K562 (cell line): ENCODE measurements at regions not wholly inside any gene's neighbourhood (a gene's known extent, or its start where the extent isn't known, plus 50 kb on each side); places are given as distances from the start of the nearest gene placed in this dataset.

ENCODE experiments used
- ATAC-seq: fragments of 200-7000 bp; cut with Tn5 transposase; 3 replicates; pipeline ENCODE4 v1.9.1; 2020; ENCODE audit warnings: moderate library complexity
- BruUV-seq: library from RNA; stranded (reverse); fragments of 400-500 nt; replicated peaks from 2 replicates; lab custom pipeline; 2021; lab: Mats Ljungman, UMichigan
- CTCF ChIA-PET: fragments of 300-600 bp; formaldehyde crosslinking; extraction: SDS; loops from one replicate; lab custom pipeline; 2021; ENCODE audit warnings: low intra/inter-chr PET ratio; lab: Yijun Ruan, JAX
- POLR2A ChIA-PET: fragments of 300-600, 350-650 bp; sonication (Branson Sonifier 250); formaldehyde crosslinking; extraction: SDS; loops from one replicate; lab custom pipeline; 2021; ENCODE audit warnings: antibody characterized with exemption, inconsistent platforms; lab: Yijun Ruan, JAX
- DNase-seq, 4 experiments: peaks; one replicate each; pipeline versions ENCODE4 v3.0.0 to v3.0.0-alpha.2; 2011 to 2018; ENCODE audit warnings: low spot score in 3 of 4, mixed read lengths in 3 of 4; ENCODE audit errors: extremely low read depth in 1 of 4
- FAIRE-seq: peaks from 2 replicates; lab custom pipeline; 2011; peaks lifted over from hg19 to GRCh38; lab: Jason Lieb, UNC
- H2AFZ ChIP-seq: 2 replicates; pipeline ENCODE4 v1.6.0; 2011; ENCODE audit warnings: low read depth, low read length, control low read depth, inconsistent platforms
- H3K27ac ChIP-seq: fragments of 200-600 bp; 3 replicates; pipeline ENCODE4 v1.8.0; 2011; ENCODE audit warnings: low read depth, mild to moderate bottlenecking, control low read depth, inconsistent platforms, low read length, moderate library complexity, mixed read lengths; ENCODE audit errors: extremely low read depth
- H3K27me3 ChIP-seq, 2 experiments: fragments of 300-600 bp in 1 of 2; 2 replicates in 1 of 2; 3 replicates in 1 of 2; pipeline versions ENCODE4 v1.6.0 to v1.8.0; 2011; ENCODE audit warnings: inconsistent platforms in 2 of 2, low read length in 2 of 2, mild to moderate bottlenecking in 1 of 2, mixed read lengths in 1 of 2, moderate library complexity in 1 of 2; ENCODE audit not compliant: control insufficient read depth in 2 of 2, insufficient read depth in 2 of 2
- H3K36me3 ChIP-seq: fragments of 300-600 bp; 3 replicates; pipeline ENCODE4 v1.8.0; 2011; ENCODE audit warnings: mild to moderate bottlenecking, low read length, inconsistent platforms; ENCODE audit not compliant: control insufficient read depth, insufficient read depth
- H3K4me1 ChIP-seq, 2 experiments: fragments of 200-600 bp in 1 of 2; replicated peaks in 1 of 2; 2 replicates in 1 of 2; 3 replicates in 1 of 2; pipeline versions ENCODE4 v1.5.1 to v1.8.0; 2011; ENCODE audit warnings: inconsistent platforms in 2 of 2, low read length in 2 of 2, mild to moderate bottlenecking in 1 of 2, mixed read lengths in 1 of 2, moderate library complexity in 1 of 2; ENCODE audit not compliant: control insufficient read depth in 2 of 2, insufficient read depth in 2 of 2
- H3K4me2 ChIP-seq: 2 replicates; pipeline ENCODE4 v1.6.1; 2011; ENCODE audit warnings: low read length, control low read depth, inconsistent platforms, mixed read lengths; ENCODE audit not compliant: insufficient read depth
- H3K4me3 ChIP-seq: fragments of 200-600 bp; sonication (generic), shearing (Covaris generic); 2 replicates; pipeline ENCODE4 v1.5.1; 2016; ENCODE audit warnings: control low read depth, inconsistent platforms
- H3K79me2 ChIP-seq: fragments of 200-600 bp; 3 replicates; pipeline ENCODE4 v1.8.0; 2011; ENCODE audit warnings: low read length, inconsistent platforms; ENCODE audit not compliant: control insufficient read depth, insufficient read depth
- H3K9ac ChIP-seq, 2 experiments: 2 replicates each; pipeline versions ENCODE4 v1.6.0 to v1.6.1; 2011; ENCODE audit warnings: low read depth in 2 of 2, low read length in 2 of 2, control low read depth in 1 of 2, inconsistent platforms in 1 of 2, mild to moderate bottlenecking in 1 of 2, mixed read lengths in 1 of 2; ENCODE audit not compliant: insufficient read depth in 1 of 2
- H3K9me1 ChIP-seq: one replicate; pipeline ENCODE4 v1.6.0; 2011; ENCODE audit warnings: inconsistent platforms, mild to moderate bottlenecking, low read length, moderate library complexity; ENCODE audit not compliant: control insufficient read depth, insufficient read depth
- H3K9me3 ChIP-seq: replicated peaks from 2 replicates; pipeline ENCODE4 v1.5.1; 2011; ENCODE audit warnings: low read depth, low read length, inconsistent platforms; ENCODE audit not compliant: control insufficient read depth, insufficient read depth
- H4K20me1 ChIP-seq: replicated peaks from 2 replicates; pipeline ENCODE4 v1.6.1; 2011; ENCODE audit warnings: low read length, inconsistent platforms, mixed read lengths; ENCODE audit not compliant: control insufficient read depth, insufficient read depth
- BRD4 ChIP-seq: fragments of 200-600 bp; sonication (generic); IDR thresholded peaks from 2 replicates; pipeline ENCODE4 v1.6.1; 2017; ENCODE audit warnings: inconsistent platforms
- CBX3 ChIP-seq, 2 experiments: IDR thresholded peaks; 1 replicate in 1 of 2; 2 replicates in 1 of 2; pipeline ENCODE4 v1.6.1; 2012; ENCODE audit warnings: inconsistent platforms in 2 of 2, low read length in 2 of 2, borderline replicate concordance in 1 of 2, control low read depth in 1 of 2
- CHD2 ChIP-seq: IDR thresholded peaks from 2 replicates; pipeline ENCODE4 v1.6.1; 2011; ENCODE audit warnings: low read depth, low read length
- CREBBP ChIP-seq: IDR thresholded peaks from one replicate; pipeline ENCODE4 v1.6.1; 2012; ENCODE audit warnings: low read depth, mild to moderate bottlenecking, control low read depth, inconsistent platforms, low read length
- HCFC1 ChIP-seq: IDR thresholded peaks from 2 replicates; pipeline ENCODE4 v1.6.1; 2012; ENCODE audit warnings: low read depth, low read length, improper control_type of control experiment
- ID3 ChIP-seq, 2 experiments: fragments of 250-450 bp in 1 of 2; fragments of 450-650 bp in 1 of 2; sonication (Bioruptor Pico) in 1 of 2; IDR thresholded peaks; 2 replicates each; pipeline versions ENCODE4 v1.6.1 to v1.8.0; 2016 to 2021; ENCODE audit warnings: mild to moderate bottlenecking in 2 of 2, moderate library complexity in 2 of 2, missing compliant biosample characterization in 1 of 2, missing genetic modification characterization in 1 of 2
- LCOR ChIP-seq: sonication (generic); formaldehyde crosslinking; IDR thresholded peaks from 2 replicates; pipeline ENCODE4 v1.8.0; 2022; ENCODE audit warnings: mild to moderate bottlenecking, missing genetic modification reagents
- MAFG ChIP-seq: fragments of 450-650 bp; conservative IDR thresholded peaks from 2 replicates; pipeline ENCODE4 v1.6.1; 2016; ENCODE audit warnings: missing genetic modification characterization, missing compliant biosample characterization
- NFE2 ChIP-seq: IDR thresholded peaks from 2 replicates; pipeline ENCODE4 v1.6.1; 2014; ENCODE audit warnings: antibody characterized with exemption, low read depth
- PTTG1 ChIP-seq: fragments of 450-650 bp; IDR thresholded peaks from 2 replicates; pipeline ENCODE4 v1.6.1; 2016; ENCODE audit warnings: low read depth, mild to moderate bottlenecking, missing genetic modification characterization, missing compliant biosample characterization
- RBM14 ChIP-seq: fragments of 200-400 bp; formaldehyde crosslinking; IDR thresholded peaks from 2 replicates; pipeline ENCODE4 v1.6.1; 2018; ENCODE audit warnings: low read depth, mild to moderate bottlenecking, low read length, moderate library complexity, borderline replicate concordance; ENCODE audit not compliant: insufficient read depth
- SIRT6 ChIP-seq: IDR thresholded peaks from one replicate; pipeline ENCODE4 v1.6.1; 2012; ENCODE audit warnings: low read depth, mild to moderate bottlenecking, control low read depth, inconsistent platforms, low read length, moderate library complexity
- ZNF184 ChIP-seq: sonication (generic); formaldehyde crosslinking; IDR thresholded peaks from 2 replicates; pipeline ENCODE4 v1.5.0; 2020; ENCODE audit warnings: missing genetic modification reagents
- ZNF407 ChIP-seq: fragments of 450-650 bp; IDR thresholded peaks from 2 replicates; pipeline ENCODE4 v1.6.1; 2016; ENCODE audit warnings: low read depth
- ZNF699 ChIP-seq: fragments of 250-450 bp; sonication (Bioruptor Pico); IDR thresholded peaks from 2 replicates; pipeline ENCODE4 v1.8.0; 2021; ENCODE audit warnings: mild to moderate bottlenecking, moderate library complexity; ENCODE audit not compliant: insufficient replicate concordance
- WGBS: fragments of 100-300 bp; shearing (Covaris generic); methylation state at CpG from one replicate; pipeline ENCODE4 v1.1.6; 2016; ENCODE audit warnings: low coverage, mixed read lengths; ENCODE audit not compliant: insufficient coverage; ENCODE audit errors: missing lambda C conversion rate; 5-methylcytosine and 5-hydroxymethylcytosine counted together
- in situ Hi-C: fragments of 300-500 bp; cut with MboI; formaldehyde crosslinking; loops from 4 replicates; pipeline ENCODE4 v1.15.0; 2018; ENCODE audit warnings: inconsistent platforms, mixed read lengths
- intact Hi-C: fragments of 100-400 bp; cut with micrococcal nuclease; formaldehyde crosslinking; loops from 2 replicates; pipeline ENCODE4 v1.14.2; 2022

- TF ChIP-seq CREBBP (no peak), NFE2 (no peak), CHD2 (no peak), CBX3 (IDR thresholded peaks at IDR 0.05; ENCODE audit: borderline replicate concordance in 1 of 2, low read length in 2 of 2) (no peak), BRD4 (no peak), SIRT6 (no peak)
- TF ChIP-seq, all 486 proteins: peak for 0
These were observed 359.3 kb upstream of the SALL1 start (continued) for GRCh38 chr16:51510416-51510815.

GRCh38 chr16:51509336-51509735, 358.3 kb upstream of the SALL1 start:
- Histone ChIP-seq H3K4me2 (no peak overlapping the region), H3K9me3 (no peaks in the 10 kb centered on the region), H4K20me1 (no peaks in the 10 kb centered on the region), H3K27ac (no peak overlapping the region), H2AFZ (no peak overlapping the region), H3K9ac (no peak overlapping the region), H3K27me3 (no peaks in the 10 kb centered on the region), H3K79me2 (no peaks in the 10 kb centered on the region), H3K4me3 (no peak overlapping the region), H3K9me1 (no peaks in the 10 kb centered on the region), H3K4me1 (no peaks in the 10 kb centered on the region), H3K36me3 (no peaks in the 10 kb centered on the region)
- ATAC-seq = no peak
- no peak for FAIRE-seq
- in situ Hi-C loops (no loop called here), intact Hi-C loops (no loop called here)
- BruUV-seq = no TSS peak
- CTCF ChIA-PET = no interaction called here
- POLR2A ChIA-PET = no interaction called here
- DNase-seq = no peak
- 8% methylated on average over 1 of the region's 1 CpG for WGBS
- TF ChIP-seq LCOR (CRISPR knock-in tag) (no peak), ZNF184 (CRISPR knock-in tag) (no peak), ZNF407 (no peak), ID3 (CRISPR knock-in tag; IDR thresholded peaks at IDR 0.05) (no peak), ID3 (tag; IDR thresholded peaks at IDR 0.05) (no peak), ZNF699 (no peak), RBM14 (no peak), MAFG (tag) (no peak), HCFC1 (no peak), PTTG1 (tag) (no peak)
